DMS53 treated with DMSO at 0.1 percent for 48 hours (cell line): ENCODE measurements at regions not wholly inside any gene's neighbourhood (a gene's known extent, or its start where the extent isn't known, plus 50 kb on each side); places are given as distances from the start of the nearest gene placed in this dataset.

ENCODE experiments used
- DNase-seq: peaks from one replicate; lab custom pipeline; 2025; ENCODE audit not compliant: unreplicated experiment; lab: John Stamatoyannopoulos, UW

GRCh38 chr5:107808671-107809137 lies 138.0 kb upstream of the EFNA5 start:
- no peak for DNase-seq

GRCh38 chr5:107807431-107807830 lies 136.7 kb upstream of the EFNA5 start:
- no peak for DNase-seq

GRCh38 chr5:107806705-107807104 lies 136.0 kb upstream of the EFNA5 start:
- DNase-seq = peak; percentile 82

GRCh38 chr5:107806271-107806670 lies 135.5 kb upstream of the EFNA5 start:
- DNase-seq = no peak

GRCh38 chr5:107805824-107806223 lies 135.1 kb upstream of the EFNA5 start:
- no peak for DNase-seq

- no peak for DNase-seq
These were observed 134.4 kb upstream of the EFNA5 start for GRCh38 chr5:107805166-107805565.

- no peak for DNase-seq
These were observed 133.0 kb upstream of the EFNA5 start for GRCh38 chr5:107803728-107804127.

GRCh38 chr5:107801061-107801460 lies 130.3 kb upstream of the EFNA5 start:
- no peak for DNase-seq

- DNase-seq = no peak
These were observed 128.6 kb upstream of the EFNA5 start for GRCh38 chr5:107799306-107799705.

GRCh38 chr5:107796797-107797196 lies 126.1 kb upstream of the EFNA5 start:
- no peak for DNase-seq

- no peak for DNase-seq
These were observed 124.0 kb upstream of the EFNA5 start for GRCh38 chr5:107794741-107795140.

GRCh38 chr5:107792940-107793339 lies 122.2 kb upstream of the EFNA5 start:
- no peak for DNase-seq

GRCh38 chr5:107790671-107791070 lies 119.9 kb upstream of the EFNA5 start:
- DNase-seq = no peak

- no peak for DNase-seq
These were observed 115.7 kb upstream of the EFNA5 start for GRCh38 chr5:107786424-107786823.

- DNase-seq = no peak
These were observed 112.8 kb upstream of the EFNA5 start for GRCh38 chr5:107783551-107783950.

GRCh38 chr5:107782561-107783169 lies 111.9 kb upstream of the EFNA5 start:
- DNase-seq = no peak

- no peak for DNase-seq
These were observed 110.7 kb upstream of the EFNA5 start for GRCh38 chr5:107781451-107781850.

- DNase-seq = no peak
These were observed 108.7 kb upstream of the EFNA5 start for GRCh38 chr5:107779437-107779836.

- DNase-seq = no peak
These were observed 107.9 kb upstream of the EFNA5 start for GRCh38 chr5:107778647-107779046.

- no peak for DNase-seq
These were observed 106.4 kb upstream of the EFNA5 start for GRCh38 chr5:107776922-107777740.

GRCh38 chr5:107776506-107776905 lies 105.8 kb upstream of the EFNA5 start:
- DNase-seq = no peak

GRCh38 chr5:107774316-107774715 lies 103.6 kb upstream of the EFNA5 start:
- DNase-seq = no peak

- no peak for DNase-seq
These were observed 102.7 kb upstream of the EFNA5 start for GRCh38 chr5:107773479-107773878.
